ENCODE measurements at regions not wholly inside any gene's neighbourhood (a gene's known extent, or its start where the extent isn't known, plus 50 kb on each side); places are given as distances from the start of the nearest gene placed in this dataset.

DNA sequence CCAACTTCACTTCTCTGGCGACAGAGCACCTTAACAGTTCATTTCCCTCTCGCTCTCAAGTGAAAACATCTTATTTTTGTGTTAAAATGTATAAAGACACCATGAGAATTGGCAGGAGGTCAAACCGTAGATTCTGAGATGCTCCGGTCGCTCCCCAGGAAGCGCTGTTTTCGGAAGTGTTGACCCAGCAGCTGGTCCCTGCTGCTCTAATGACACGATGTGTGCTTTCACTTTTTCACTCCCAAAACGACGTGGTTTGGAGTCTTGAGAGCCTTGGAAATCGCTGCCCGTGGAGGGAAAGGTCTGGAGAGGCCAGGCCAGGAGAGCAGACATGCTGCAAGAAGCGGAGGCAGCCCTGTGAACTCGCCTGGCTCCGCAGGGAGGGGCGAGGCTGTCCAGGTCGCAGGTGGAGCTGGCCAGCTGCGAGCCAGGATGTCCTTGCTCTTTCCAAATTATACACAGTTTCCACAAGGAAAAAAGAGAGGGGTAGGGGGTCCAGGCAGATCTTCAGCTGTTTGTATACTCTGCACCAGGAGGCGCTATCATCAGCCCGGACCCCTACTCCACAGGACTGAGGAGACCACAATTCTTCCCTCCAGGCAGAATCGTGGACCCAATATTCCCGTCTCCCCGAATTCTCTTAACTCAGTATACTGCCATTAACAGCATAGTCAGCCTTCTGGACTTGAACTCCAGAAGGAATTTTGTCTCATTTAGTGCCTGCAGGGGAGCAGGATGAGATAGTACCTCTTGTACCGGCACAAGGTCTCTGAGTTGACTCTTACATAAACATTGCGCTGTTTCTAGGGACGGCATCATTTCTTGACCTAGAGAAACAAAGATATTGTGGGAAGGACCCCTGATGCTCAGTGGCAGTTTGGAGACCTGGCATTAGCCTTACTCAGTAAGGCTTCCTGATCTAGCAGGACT is 248.6 kb upstream of the ANKRD55 start:
- peak overlapping the region; percentile 50 to 58 (median 57) for H3K4me3 ChIP-seq
- 8% methylated on average over 23 of the region's 26 CpGs for WGBS (ENCODE audit: insufficient coverage, low coverage, low lambda C conversion rate, missing lambda C conversion rate)
- peak; percentile 54 to 59 (median 58) for ATAC-seq
- TF ChIP-seq, protein P1, sequence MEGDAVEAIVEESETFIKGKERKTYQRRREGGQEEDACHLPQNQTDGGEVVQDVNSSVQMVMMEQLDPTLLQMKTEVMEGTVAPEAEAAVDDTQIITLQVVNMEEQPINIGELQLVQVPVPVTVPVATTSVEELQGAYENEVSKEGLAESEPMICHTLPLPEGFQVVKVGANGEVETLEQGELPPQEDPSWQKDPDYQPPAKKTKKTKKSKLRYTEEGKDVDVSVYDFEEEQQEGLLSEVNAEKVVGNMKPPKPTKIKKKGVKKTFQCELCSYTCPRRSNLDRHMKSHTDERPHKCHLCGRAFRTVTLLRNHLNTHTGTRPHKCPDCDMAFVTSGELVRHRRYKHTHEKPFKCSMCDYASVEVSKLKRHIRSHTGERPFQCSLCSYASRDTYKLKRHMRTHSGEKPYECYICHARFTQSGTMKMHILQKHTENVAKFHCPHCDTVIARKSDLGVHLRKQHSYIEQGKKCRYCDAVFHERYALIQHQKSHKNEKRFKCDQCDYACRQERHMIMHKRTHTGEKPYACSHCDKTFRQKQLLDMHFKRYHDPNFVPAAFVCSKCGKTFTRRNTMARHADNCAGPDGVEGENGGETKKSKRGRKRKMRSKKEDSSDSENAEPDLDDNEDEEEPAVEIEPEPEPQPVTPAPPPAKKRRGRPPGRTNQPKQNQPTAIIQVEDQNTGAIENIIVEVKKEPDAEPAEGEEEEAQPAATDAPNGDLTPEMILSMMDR (IDR thresholded peaks at IDR 0.05) = peak in 3 of 4 donors; percentile 6 to 13 (median 9)
- TF ChIP-seq POLR2A (IDR thresholded peaks at IDR 0.05) = no peak
- no peaks in the 10 kb centered on the region for H3K36me3 ChIP-seq
- peaks cover 0 to 13% (median 0%) of the 10 kb centered on the region in 4 donors for H3K4me1 ChIP-seq
- peak in 2 of 3 donors; percentile 39 to 60 for DNase-seq
- intact Hi-C loops (cut with DNase I) = no loop called here
- no peaks in the 10 kb centered on the region for H3K9me3 ChIP-seq
- peak overlapping the region; percentile 65 to 82 (median 71) for H3K27ac ChIP-seq
- H3K27me3 ChIP-seq = no peaks in the 10 kb centered on the region

DNA sequence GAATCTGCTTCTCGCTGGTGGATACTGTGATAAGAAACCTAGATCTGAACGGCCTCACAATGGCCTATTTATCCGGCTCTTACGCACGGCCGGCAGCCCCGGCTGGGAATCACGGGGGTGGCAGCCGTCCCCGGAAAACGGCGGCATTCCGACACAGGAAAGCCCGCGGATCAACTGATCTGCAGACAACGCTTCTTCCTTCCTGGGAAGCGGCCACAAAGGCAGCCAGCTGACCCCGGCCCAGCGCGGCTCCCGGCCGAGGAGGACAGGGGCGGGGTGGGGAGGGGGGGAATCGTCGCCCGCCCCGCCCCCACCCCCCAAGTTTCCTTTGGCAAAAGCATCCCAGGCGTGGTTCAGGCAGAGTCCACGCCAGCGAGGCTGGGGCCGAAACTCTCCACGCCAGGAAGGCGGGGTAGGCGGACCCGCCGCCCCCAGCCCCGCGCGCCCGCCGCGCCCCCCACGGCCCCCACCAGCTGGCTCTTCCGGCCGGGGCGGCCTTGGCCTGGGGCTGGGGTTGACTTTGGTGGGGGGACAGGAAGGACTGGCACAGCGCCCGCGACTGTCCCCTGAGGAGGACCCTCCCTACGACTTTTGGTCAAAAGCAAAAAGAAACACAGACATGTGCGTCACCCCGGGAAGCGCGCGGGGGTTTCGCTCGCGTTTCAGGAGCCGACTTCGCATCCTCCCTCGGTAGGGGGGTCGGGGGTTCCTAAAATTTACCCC is 247.7 kb upstream of the ANKRD55 start:
- Histone ChIP-seq H3K27ac (peak overlapping the region; percentile 65 to 82 (median 71)), H3K36me3 (no peaks in the 10 kb centered on the region), H3K27me3 (no peaks in the 10 kb centered on the region), H3K4me3 (peak overlapping the region; percentile 50 to 58 (median 57)), H3K9me3 (no peaks in the 10 kb centered on the region), H3K4me1 (peaks cover 0 to 13% (median 0%) of the 10 kb centered on the region in 4 donors)
- TF ChIP-seq POLR2A (IDR thresholded peaks at IDR 0.05) = no peak
- TF ChIP-seq, protein P1 (IDR thresholded peaks at IDR 0.05) = no peak
- DNase-seq (peak in 2 of 3 donors; percentile 61 to 64), ATAC-seq (peak; percentile 55 to 67 (median 63))
- under 1% methylated on average over 23 of the region's 62 CpGs for WGBS (ENCODE audit: insufficient coverage, low coverage, low lambda C conversion rate, missing lambda C conversion rate)
- intact Hi-C loops (cut with DNase I) = no loop called here

DNA sequence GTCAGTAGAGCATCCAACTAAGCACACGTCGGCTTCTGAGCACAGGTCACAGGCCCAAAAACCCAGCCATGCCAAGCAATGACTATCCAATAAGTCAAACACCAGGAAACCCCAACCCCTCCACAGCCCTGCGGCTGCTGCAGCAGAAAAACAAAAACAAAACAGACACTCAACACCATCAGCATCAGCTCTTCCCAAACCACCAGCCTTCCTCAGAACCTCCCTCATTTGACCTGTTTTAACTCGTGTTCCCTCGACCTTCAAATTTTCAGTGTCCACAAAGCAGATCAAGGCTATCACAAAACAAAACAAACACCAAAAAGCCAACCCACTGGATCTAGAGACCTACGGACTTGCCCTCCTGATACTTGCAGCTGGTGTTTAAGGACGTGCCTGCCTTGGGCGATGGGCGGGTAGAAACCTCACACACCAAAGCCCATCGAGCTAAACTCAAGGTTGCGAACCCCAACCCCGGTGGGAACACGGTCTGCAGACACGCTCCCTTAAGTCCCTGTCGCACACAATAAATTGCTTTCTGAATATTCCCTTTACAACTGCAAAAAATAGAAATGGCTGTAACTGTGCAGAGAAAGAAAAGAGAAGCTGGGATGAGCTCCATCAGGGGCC is 247.1 kb upstream of the ANKRD55 start:
- DNase-seq (no peak), ATAC-seq (peak; percentile 11 to 25 (median 14))
- H3K36me3 ChIP-seq = no peaks in the 10 kb centered on the region
- H3K27ac ChIP-seq = peak overlapping the region; percentile 65 to 82 (median 71)
- 43% methylated on average over 14 of the region's 15 CpGs for WGBS (ENCODE audit: insufficient coverage, low coverage, low lambda C conversion rate, missing lambda C conversion rate)
- peaks cover 0 to 13% (median 0%) of the 10 kb centered on the region in 4 donors for H3K4me1 ChIP-seq
- no peaks in the 10 kb centered on the region for H3K9me3 ChIP-seq
- H3K4me3 ChIP-seq = peak overlapping the region; percentile 50 to 58 (median 57)
- no peaks in the 10 kb centered on the region for H3K27me3 ChIP-seq
- no peak for TF ChIP-seq POLR2A (IDR thresholded peaks at IDR 0.05)
- TF ChIP-seq, protein P1 (IDR thresholded peaks at IDR 0.05) = no peak
- intact Hi-C loops (cut with DNase I) = no loop called here

DNA sequence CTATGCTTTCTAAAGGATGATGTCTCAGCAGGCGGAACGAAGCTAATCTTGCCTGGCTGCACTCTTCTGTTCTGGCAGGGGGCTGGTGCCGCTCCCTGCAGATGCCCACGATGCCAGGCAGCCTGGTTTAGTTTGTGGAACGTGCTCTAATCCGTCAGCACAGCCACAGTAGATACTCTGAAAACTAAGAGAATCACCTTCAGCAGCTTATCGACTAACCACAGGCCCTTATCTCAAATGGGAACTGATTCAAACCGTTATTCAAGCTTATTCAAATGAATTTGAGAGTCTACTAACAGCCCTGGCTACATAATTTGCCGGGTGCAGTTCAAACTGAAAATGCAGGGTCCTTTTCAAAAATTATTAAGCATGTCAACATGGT is 246.6 kb upstream of the ANKRD55 start:
- WGBS (ENCODE audit: insufficient coverage, low coverage, low lambda C conversion rate, missing lambda C conversion rate) = 52% methylated on average over 6 of the region's 9 CpGs
- TF ChIP-seq, protein P1 (IDR thresholded peaks at IDR 0.05) = no peak
- TF ChIP-seq POLR2A (IDR thresholded peaks at IDR 0.05) = no peak
- H3K27ac ChIP-seq = peak overlapping the region in 2 of 3 donors; percentile 20 to 71
- peaks cover 0 to 13% (median 0%) of the 10 kb centered on the region in 4 donors for H3K4me1 ChIP-seq
- intact Hi-C loops (cut with DNase I) = no loop called here
- H3K36me3 ChIP-seq = no peaks in the 10 kb centered on the region
- H3K9me3 ChIP-seq = no peaks in the 10 kb centered on the region
- H3K27me3 ChIP-seq = no peaks in the 10 kb centered on the region
- DNase-seq = no peak
- H3K4me3 ChIP-seq = no peak overlapping the region
- no peak for ATAC-seq

All from right lobe of liver (tissue), 6 donors.